GM12878 (cell line): ENCODE measurements at regions not wholly inside any gene's neighbourhood (a gene's known extent, or its start where the extent isn't known, plus 50 kb on each side); places are given as distances from the start of the nearest gene placed in this dataset.

Experiments used
- ATAC-seq: fragments of 200-7000 bp; cut with Tn5 transposase; 3 replicates; pipeline ENCODE4 v1.9.1; 2020; ENCODE audit warnings: mild to moderate bottlenecking, moderate library complexity
- BruUV-seq: library from RNA; stranded (reverse); fragments of 400-500 nt; replicated peaks from 2 replicates; lab custom pipeline; 2021; lab: Mats Ljungman, UMichigan
- CTCF ChIA-PET: fragments of 300-600 bp; sonication (Branson Sonifier 250); formaldehyde crosslinking; extraction: SDS; loops from one replicate; lab custom pipeline; 2021; ENCODE audit warnings: inconsistent platforms; lab: Yijun Ruan, JAX
- POLR2A ChIA-PET: fragments of 350-600 bp; formaldehyde crosslinking; extraction: SDS; loops from one replicate; lab custom pipeline; 2021; ENCODE audit warnings: inconsistent platforms; lab: Charles Lee
- RAD21 ChIA-PET: fragments of 300-600 bp; sonication (Branson Sonifier 250); formaldehyde crosslinking; loops from one replicate; lab custom pipeline; 2023; ENCODE audit warnings: antibody characterized with exemption; ENCODE audit not compliant: unreplicated experiment; lab: Charles Lee
- SMC1A ChIA-PET: fragments of 300-600 bp; sonication (Branson Sonifier 250); formaldehyde crosslinking; loops from one replicate; lab custom pipeline; 2023; ENCODE audit not compliant: unreplicated experiment, uncharacterized antibody; lab: Charles Lee
- DNase-seq: peaks from one replicate; pipeline ENCODE4 v3.0.0-alpha.2; 2011; ENCODE audit warnings: low read depth, low spot score
- FAIRE-seq: peaks from 3 replicates; lab custom pipeline; 2011; peaks lifted over from hg19 to GRCh38; lab: Jason Lieb, UNC
- H2AFZ ChIP-seq: 2 replicates; pipeline ENCODE4 v1.6.0; 2011; ENCODE audit warnings: low read depth, low read length, control low read depth; ENCODE audit not compliant: control insufficient read depth
- H3K27ac ChIP-seq: 2 replicates; pipeline ENCODE4 v1.5.1; 2011; ENCODE audit warnings: control low read depth; ENCODE audit not compliant: control insufficient read depth, insufficient read depth
- H3K27me3 ChIP-seq, 2 experiments: replicated peaks in 1 of 2; 2 replicates each; pipeline versions ENCODE4 v1.6.0 to v1.6.1; 2011; ENCODE audit warnings: low read length in 1 of 2; ENCODE audit not compliant: control insufficient read depth in 2 of 2, insufficient read depth in 2 of 2
- H3K36me3 ChIP-seq, 2 experiments: 2 replicates each; pipeline ENCODE4 v1.5.1; 2011; ENCODE audit warnings: low read length in 1 of 2; ENCODE audit not compliant: control insufficient read depth in 2 of 2, insufficient read depth in 2 of 2
- H3K4me1 ChIP-seq: 2 replicates; pipeline ENCODE4 v1.6.1; 2011; ENCODE audit warnings: mild to moderate bottlenecking, low read length, moderate library complexity, mixed read lengths; ENCODE audit not compliant: control insufficient read depth, insufficient read depth
- H3K4me2 ChIP-seq: 2 replicates; pipeline ENCODE4 v1.6.0; 2011; ENCODE audit warnings: control low read depth; ENCODE audit not compliant: control insufficient read depth, insufficient read depth
- H3K4me3 ChIP-seq: fragments of 200-600 bp; sonication (generic); 2 replicates; pipeline ENCODE4 v1.5.1; 2016
- H3K79me2 ChIP-seq: 2 replicates; pipeline ENCODE4 v1.6.0; 2011; ENCODE audit warnings: low read length; ENCODE audit not compliant: control insufficient read depth, insufficient read depth
- H3K9ac ChIP-seq: 2 replicates; pipeline ENCODE4 v1.8.0; 2011; ENCODE audit warnings: low read length, control low read depth, mixed read lengths; ENCODE audit not compliant: control insufficient read depth, insufficient read depth
- H3K9me3 ChIP-seq: replicated peaks from 3 replicates; pipeline ENCODE4 v1.5.1; 2011; ENCODE audit warnings: mild to moderate bottlenecking, low read length; ENCODE audit not compliant: control insufficient read depth, insufficient read depth
- H4K20me1 ChIP-seq: 2 replicates; pipeline ENCODE4 v1.6.0; 2011; ENCODE audit not compliant: control insufficient read depth, insufficient read depth
- ASH2L ChIP-seq: fragments of 300-600, 200-600 bp; sonication (generic); IDR thresholded peaks from 2 replicates; pipeline ENCODE4 v1.6.1; 2017; ENCODE audit warnings: low read depth, mild to moderate bottlenecking, borderline replicate concordance
- BHLHE40 ChIP-seq, 2 experiments: fragments of 450-650 bp in 1 of 2; IDR thresholded peaks; 2 replicates each; pipeline ENCODE4 v1.6.1; 2011 to 2017; ENCODE audit warnings: low read depth in 2 of 2, borderline replicate concordance in 1 of 2, improper control_type of control experiment in 1 of 2, low read length in 1 of 2, mild to moderate bottlenecking in 1 of 2
- CBFB ChIP-seq: IDR thresholded peaks from 2 replicates; pipeline ENCODE4 v1.6.1; 2016; ENCODE audit warnings: antibody characterized with exemption, low read depth
- CEBPB ChIP-seq, 2 experiments: fragments of 150-350 bp in 1 of 2; IDR thresholded peaks; 2 replicates each; pipeline ENCODE4 v1.6.1; 2012 to 2014; ENCODE audit warnings: low read depth in 2 of 2, low read length in 2 of 2, borderline replicate concordance in 1 of 2, inconsistent platforms in 1 of 2
- EP300 ChIP-seq, 2 experiments: fragments of 150-350 bp in 1 of 2; IDR thresholded peaks; 2 replicates each; pipeline ENCODE4 v1.6.1; 2011 to 2012; ENCODE audit warnings: low read depth in 2 of 2, low read length in 2 of 2, borderline replicate concordance in 1 of 2, improper control_type of control experiment in 1 of 2, inconsistent platforms in 1 of 2; ENCODE audit not compliant: control insufficient read depth in 1 of 2
- EZH2 ChIP-seq: IDR thresholded peaks from 2 replicates; pipeline ENCODE4 v1.6.1; 2012; ENCODE audit warnings: low read depth, mild to moderate bottlenecking, control low read depth, inconsistent platforms, low read length, borderline replicate concordance; ENCODE audit not compliant: control insufficient read depth
- HDAC2 ChIP-seq: fragments of 200-600 bp; sonication (generic); IDR thresholded peaks from 2 replicates; pipeline ENCODE4 v1.6.1; 2017
- IRF4 ChIP-seq: IDR thresholded peaks from 2 replicates; pipeline ENCODE4 v1.6.1; 2011; ENCODE audit warnings: low read depth, low read length
- JUND ChIP-seq: IDR thresholded peaks from 2 replicates; pipeline ENCODE4 v1.6.1; 2012; ENCODE audit warnings: low read depth, mild to moderate bottlenecking, low read length, improper control_type of control experiment, moderate library complexity
- NR2C1 ChIP-seq: fragments of 450-650 bp; IDR thresholded peaks from 2 replicates; pipeline ENCODE4 v1.6.1; 2017; ENCODE audit warnings: antibody characterized with exemption, mild to moderate bottlenecking, moderate library complexity
- NR2C2 ChIP-seq: IDR thresholded peaks from 2 replicates; pipeline ENCODE4 v1.6.1; 2011; ENCODE audit warnings: borderline replicate concordance, low read depth; ENCODE audit not compliant: control insufficient read depth, insufficient read length
- PKNOX1 ChIP-seq: fragments of 450-650 bp; IDR thresholded peaks from 2 replicates; pipeline ENCODE4 v1.6.1; 2016; ENCODE audit warnings: mild to moderate bottlenecking
- RCOR1 ChIP-seq: conservative IDR thresholded peaks from 2 replicates; pipeline ENCODE4 v1.6.1; 2012; ENCODE audit warnings: low read depth, low read length, improper control_type of control experiment
- USF1 ChIP-seq: IDR thresholded peaks from 2 replicates; pipeline ENCODE4 v1.6.1; 2011; ENCODE audit warnings: borderline replicate concordance, low read depth, mild to moderate bottlenecking, moderate library complexity, mixed read lengths, low read length; ENCODE audit not compliant: insufficient read depth; ENCODE audit errors: extremely low read length
- YY1 ChIP-seq: IDR thresholded peaks from 2 replicates; pipeline ENCODE4 v1.6.1; 2011; ENCODE audit warnings: low read depth, mild to moderate bottlenecking, low read length
- ZBTB11 ChIP-seq: fragments of 450-650 bp; formaldehyde crosslinking; IDR thresholded peaks from 2 replicates; pipeline ENCODE4 v1.5.0; 2022; ENCODE audit warnings: mild to moderate bottlenecking, missing genetic modification characterization
- whole genome bisulfite sequencing: methylation state at CpG from one replicate; pipeline ENCODE4 v1.1.6; 2016; ENCODE audit warnings: low lambda C conversion rate; ENCODE audit not compliant: insufficient replicate concordance, insufficient coverage; ENCODE audit errors: missing lambda C conversion rate; 5-methylcytosine and 5-hydroxymethylcytosine counted together
- in situ Hi-C: fragments of 300-500 bp; cut with MboI; formaldehyde crosslinking; loops from 9 replicates; pipeline ENCODE4 v1.14.3; 2018; ENCODE audit warnings: mixed read lengths
- intact Hi-C: fragments of 100-400 bp; cut with micrococcal nuclease; formaldehyde crosslinking; loops from one replicate; pipeline ENCODE4 v1.14.2; 2022; ENCODE audit not compliant: unreplicated experiment

GRCh38 chr4:114318309-114318708 lies 280.3 kb upstream of the UGT8 start (continued):
- no peak for TF ChIP-seq ZBTB11
- no peak for TF ChIP-seq PKNOX1

GRCh38 chr4:114320126-114320525 lies 278.5 kb upstream of the UGT8 start:
- H3K4me3 ChIP-seq: no peak overlapping the region
- BruUV-seq: no TSS peak
- in situ Hi-C loops: no loop called here
- H3K9me3 ChIP-seq: no peaks in the 10 kb centered on the region
- RAD21 ChIA-PET: no interaction called here
- no peaks in the 10 kb centered on the region for H4K20me1 ChIP-seq
- 0% methylated on average over 2 of the region's 2 CpGs for WGBS
- H3K27me3 ChIP-seq: no peaks in the 10 kb centered on the region
- DNase-seq: no peak
- H3K9ac ChIP-seq: no peak overlapping the region
- no peak for TF ChIP-seq ASH2L
- no peak for TF ChIP-seq EZH2
- TF ChIP-seq HDAC2: no peak
- no peak for TF ChIP-seq CEBPB (IDR thresholded peaks at IDR 0.05; ENCODE audit: borderline replicate concordance in 1 of 2, low read depth in 2 of 2, low read length in 2 of 2)
- TF ChIP-seq EP300 (IDR thresholded peaks at IDR 0.05; ENCODE audit: borderline replicate concordance in 1 of 2, control insufficient read depth in 1 of 2, low read depth in 2 of 2, low read length in 2 of 2): no peak
- no peak for TF ChIP-seq JUND
- no peak for TF ChIP-seq RCOR1
- no peak for TF ChIP-seq YY1
- TF ChIP-seq NR2C1: no peak
- TF ChIP-seq NR2C2: no peak
- no peak for TF ChIP-seq IRF4
- TF ChIP-seq BHLHE40 (IDR thresholded peaks at IDR 0.05; ENCODE audit: borderline replicate concordance in 1 of 2, low read depth in 2 of 2, low read length in 1 of 2): no peak
- no peak for TF ChIP-seq CBFB
- no peak for TF ChIP-seq USF1
- TF ChIP-seq, all 136 proteins: peak for 0
- Histone ChIP-seq H3K79me2 (no peaks in the 10 kb centered on the region), H3K36me3 (no peaks in the 10 kb centered on the region), H2AFZ (no peak overlapping the region), H3K4me2 (no peak overlapping the region), H3K27ac (no peak overlapping the region), H3K4me1 (no peaks in the 10 kb centered on the region)
- FAIRE-seq: no peak
- ChIA-PET POLR2A (no interaction called here), CTCF (no interaction called here), SMC1A (no interaction called here)
- ATAC-seq: no peak
- intact Hi-C loops: no loop called here
